HepG2 (cell line): ENCODE measurements at regions not wholly inside any gene's neighbourhood (a gene's known extent, or its start where the extent isn't known, plus 50 kb on each side); places are given as distances from the start of the nearest gene placed in this dataset.

Source experiments
- ARNT2 ChIP-seq: sonication (generic); formaldehyde crosslinking; IDR thresholded peaks from 2 replicates; pipeline ENCODE4 v1.8.0; 2022; ENCODE audit warnings: mild to moderate bottlenecking, low read depth, missing genetic modification reagents, moderate library complexity
- TAF1 ChIP-seq: sonication (generic); formaldehyde crosslinking; IDR thresholded peaks from 2 replicates; pipeline ENCODE4 v1.4.0; 2020; ENCODE audit warnings: missing genetic modification reagents
- TF ChIP-seq, protein P1 (sequence below), 2 experiments: sonication (generic) in 1 of 2; formaldehyde crosslinking in 1 of 2; IDR thresholded peaks; 2 replicates each; pipeline versions ENCODE4 v1.6.1 to v1.9.0; 2014 to 2022; ENCODE audit warnings: antibody characterized with exemption in 1 of 2, borderline replicate concordance in 1 of 2, inconsistent platforms in 1 of 2, low read depth in 1 of 2, missing genetic modification reagents in 1 of 2
- TF ChIP-seq, protein P2 (sequence below): sonication (generic); formaldehyde crosslinking; IDR thresholded peaks from 2 replicates; pipeline ENCODE4 v1.5.1; 2020; ENCODE audit warnings: mild to moderate bottlenecking, missing genetic modification reagents

DNA sequence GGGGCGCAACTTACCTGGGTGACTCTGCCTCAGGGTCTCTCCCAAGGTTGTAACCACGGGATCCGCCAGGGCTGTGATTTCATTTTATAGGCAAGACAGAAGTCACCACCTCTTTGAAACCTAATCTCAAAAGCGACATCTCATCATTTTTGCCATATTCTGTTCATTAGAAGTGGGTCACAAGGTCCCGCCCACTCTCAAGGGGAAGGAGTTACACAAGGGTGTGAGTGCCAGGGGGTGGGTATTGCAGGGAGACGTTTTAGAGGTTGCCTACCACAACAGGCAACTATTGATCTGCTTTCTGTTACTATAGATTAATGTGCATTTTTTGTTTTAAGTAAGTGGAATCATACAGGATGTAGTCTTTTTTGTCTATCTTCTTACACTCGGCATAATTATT lies 56.6 kb upstream of the ADPGK start (continued):
- TF ChIP-seq, protein P1, sequence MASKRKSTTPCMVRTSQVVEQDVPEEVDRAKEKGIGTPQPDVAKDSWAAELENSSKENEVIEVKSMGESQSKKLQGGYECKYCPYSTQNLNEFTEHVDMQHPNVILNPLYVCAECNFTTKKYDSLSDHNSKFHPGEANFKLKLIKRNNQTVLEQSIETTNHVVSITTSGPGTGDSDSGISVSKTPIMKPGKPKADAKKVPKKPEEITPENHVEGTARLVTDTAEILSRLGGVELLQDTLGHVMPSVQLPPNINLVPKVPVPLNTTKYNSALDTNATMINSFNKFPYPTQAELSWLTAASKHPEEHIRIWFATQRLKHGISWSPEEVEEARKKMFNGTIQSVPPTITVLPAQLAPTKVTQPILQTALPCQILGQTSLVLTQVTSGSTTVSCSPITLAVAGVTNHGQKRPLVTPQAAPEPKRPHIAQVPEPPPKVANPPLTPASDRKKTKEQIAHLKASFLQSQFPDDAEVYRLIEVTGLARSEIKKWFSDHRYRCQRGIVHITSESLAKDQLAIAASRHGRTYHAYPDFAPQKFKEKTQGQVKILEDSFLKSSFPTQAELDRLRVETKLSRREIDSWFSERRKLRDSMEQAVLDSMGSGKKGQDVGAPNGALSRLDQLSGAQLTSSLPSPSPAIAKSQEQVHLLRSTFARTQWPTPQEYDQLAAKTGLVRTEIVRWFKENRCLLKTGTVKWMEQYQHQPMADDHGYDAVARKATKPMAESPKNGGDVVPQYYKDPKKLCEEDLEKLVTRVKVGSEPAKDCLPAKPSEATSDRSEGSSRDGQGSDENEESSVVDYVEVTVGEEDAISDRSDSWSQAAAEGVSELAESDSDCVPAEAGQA (IDR thresholded peaks at IDR 0.05; ENCODE audit: low read depth) = no peak
- TF ChIP-seq, protein P1 (CRISPR knock-in tag; IDR thresholded peaks at IDR 0.05; ENCODE audit: borderline replicate concordance) = no peak
- no peak for TF ChIP-seq ARNT2
- TF ChIP-seq TAF1 (CRISPR knock-in tag) = no peak
- TF ChIP-seq, protein P2, sequence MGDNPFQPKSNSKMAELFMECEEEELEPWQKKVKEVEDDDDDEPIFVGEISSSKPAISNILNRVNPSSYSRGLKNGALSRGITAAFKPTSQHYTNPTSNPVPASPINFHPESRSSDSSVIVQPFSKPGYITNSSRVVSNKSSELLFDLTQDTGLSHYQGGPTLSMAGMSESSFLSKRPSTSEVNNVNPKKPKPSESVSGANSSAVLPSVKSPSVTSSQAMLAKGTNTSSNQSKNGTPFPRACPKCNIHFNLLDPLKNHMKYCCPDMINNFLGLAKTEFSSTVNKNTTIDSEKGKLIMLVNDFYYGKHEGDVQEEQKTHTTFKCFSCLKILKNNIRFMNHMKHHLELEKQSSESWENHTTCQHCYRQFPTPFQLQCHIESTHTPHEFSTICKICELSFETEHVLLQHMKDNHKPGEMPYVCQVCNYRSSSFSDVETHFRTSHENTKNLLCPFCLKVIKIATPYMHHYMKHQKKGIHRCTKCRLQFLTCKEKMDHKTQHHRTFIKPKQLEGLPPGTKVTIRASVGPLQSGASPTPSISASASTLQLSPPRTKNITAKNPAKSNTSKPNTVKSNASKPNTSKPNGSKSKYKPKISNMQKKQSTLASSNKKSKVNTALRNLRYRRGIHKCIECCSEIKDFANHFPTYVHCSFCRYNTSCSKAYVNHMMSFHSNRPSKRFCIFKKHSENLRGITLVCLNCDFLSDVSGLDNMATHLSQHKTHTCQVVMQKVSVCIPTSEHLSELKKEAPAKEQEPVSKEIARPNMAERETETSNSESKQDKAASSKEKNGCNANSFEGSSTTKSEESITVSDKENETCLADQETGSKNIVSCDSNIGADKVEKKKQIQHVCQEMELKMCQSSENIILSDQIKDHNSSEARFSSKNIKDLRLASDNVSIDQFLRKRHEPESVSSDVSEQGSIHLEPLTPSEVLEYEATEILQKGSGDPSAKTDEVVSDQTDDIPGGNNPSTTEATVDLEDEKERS = no peak
